ENCODE measurements at regions not wholly inside any gene's neighbourhood (a gene's known extent, or its start where the extent isn't known, plus 50 kb on each side); places are given as distances from the start of the nearest gene placed in this dataset.
A peak's percentile ranks its signal among the peaks of the same experiment; 100 is the strongest.

- no peak for DNase-seq
Measured at GRCh38 chr9:73470766-73471165, 319.1 kb downstream of the ANXA1 start.

GRCh38 chr9:73474002-73474600 lies 322.4 kb downstream of the ANXA1 start:
- DNase-seq: no peak

- DNase-seq: no peak
Measured at GRCh38 chr9:73474625-73475024, 323.0 kb downstream of the ANXA1 start.

- no peak for DNase-seq
Measured at GRCh38 chr9:73494894-73495293, 343.2 kb downstream of the ANXA1 start.

GRCh38 chr9:73497796-73498195 lies 346.1 kb downstream of the ANXA1 start:
- no peak for DNase-seq

GRCh38 chr9:73515216-73515615 lies 363.6 kb downstream of the ANXA1 start:
- DNase-seq: peak in 1 of 2 experiments; percentile 5

GRCh38 chr9:73523391-73523790 lies 371.7 kb downstream of the ANXA1 start:
- no peak for DNase-seq

- no peak for DNase-seq
Measured at GRCh38 chr9:73525350-73525749, 373.7 kb downstream of the ANXA1 start.

GRCh38 chr9:73527521-73527920 lies 375.9 kb downstream of the ANXA1 start:
- DNase-seq: no peak

GRCh38 chr9:73528926-73529325 lies 377.3 kb downstream of the ANXA1 start:
- DNase-seq: no peak

- DNase-seq: no peak
Measured at GRCh38 chr9:73529666-73530065, 378.0 kb downstream of the ANXA1 start.

GRCh38 chr9:73531051-73531532 lies 379.4 kb downstream of the ANXA1 start:
- no peak for DNase-seq

GRCh38 chr9:73531658-73532057 lies 380.0 kb downstream of the ANXA1 start:
- DNase-seq: no peak

GRCh38 chr9:73532985-73533384 lies 381.3 kb downstream of the ANXA1 start:
- no peak for DNase-seq

GRCh38 chr9:73536403-73536802 lies 384.7 kb downstream of the ANXA1 start:
- DNase-seq: no peak

GRCh38 chr9:73537561-73537960 lies 385.9 kb downstream of the ANXA1 start:
- DNase-seq: no peak

GRCh38 chr9:73539881-73540390 lies 388.3 kb downstream of the ANXA1 start:
- no peak for DNase-seq

- DNase-seq: no peak
Measured at GRCh38 chr9:73541923-73542322, 390.3 kb downstream of the ANXA1 start.

GRCh38 chr9:73543727-73544126 lies 392.1 kb downstream of the ANXA1 start:
- DNase-seq: no peak

- DNase-seq: no peak
Measured at GRCh38 chr9:73548201-73548600, 396.5 kb downstream of the ANXA1 start.

GRCh38 chr9:73549991-73550390 lies 398.3 kb downstream of the ANXA1 start:
- DNase-seq: no peak

GRCh38 chr9:73553295-73553694 lies 401.6 kb downstream of the ANXA1 start:
- DNase-seq: no peak

GRCh38 chr9:73558471-73558870 lies 406.8 kb downstream of the ANXA1 start:
- no peak for DNase-seq

- no peak for DNase-seq
Measured at GRCh38 chr9:73565026-73565425, 413.4 kb downstream of the ANXA1 start.

- peak in 1 of 2 experiments; percentile 30 for DNase-seq
Measured at GRCh38 chr9:73565833-73566465, 414.3 kb downstream of the ANXA1 start.

All from NCI-H526 (cell line).